ENCODE measurements at regions not wholly inside any gene's neighbourhood (a gene's known extent, or its start where the extent isn't known, plus 50 kb on each side); places are given as distances from the start of the nearest gene placed in this dataset.
A peak's percentile ranks its signal among the peaks of the same experiment; 100 is the strongest.

DNA sequence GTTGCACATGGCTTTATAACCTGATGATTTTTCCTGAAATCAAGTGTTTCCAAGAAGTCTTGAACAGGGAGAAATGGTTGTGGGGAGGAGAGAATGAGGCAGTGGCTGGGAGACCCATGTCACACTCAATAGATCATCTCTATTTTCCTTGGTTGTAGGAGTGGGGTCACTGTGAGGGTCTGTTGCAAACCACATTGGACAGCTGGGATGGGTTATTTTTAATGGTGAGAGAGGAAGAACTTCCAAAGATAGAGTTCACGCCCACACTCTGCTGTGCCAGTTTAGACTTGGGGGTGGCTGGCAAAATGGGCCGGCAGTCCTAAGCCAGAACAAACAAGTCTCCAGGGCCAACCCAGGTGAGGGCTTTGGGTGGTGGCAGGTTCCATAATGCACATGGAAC is 196.2 kb upstream of the ADRA1D start:
- Histone ChIP-seq H3K79me2 (ENCODE audit: control insufficient read depth, insufficient read depth, low read length) (no peaks in the 10 kb centered on the region), H3K9me3 (ENCODE audit: control insufficient read depth, insufficient read depth, low read depth, low read length) (no peaks in the 10 kb centered on the region), H3K27ac (ENCODE audit: insufficient read depth, low read length) (no peak overlapping the region), H4K20me1 (ENCODE audit: control insufficient read depth, extremely low read depth, insufficient read depth, low read length) (no peaks in the 10 kb centered on the region), H2AFZ (ENCODE audit: low read length) (no peak overlapping the region), H3K4me3 (replicated peaks in 1 of 4; ENCODE audit: control extremely low read depth in 1 of 4, insufficient read depth in 1 of 4, low read depth in 3 of 4, low read length in 4 of 4) (no peak overlapping the region), H3K4me2 (ENCODE audit: extremely low read depth, insufficient read depth, low read length) (no peak overlapping the region), H3K27me3 (ENCODE audit: control insufficient read depth, insufficient read depth, low read length) (no peaks in the 10 kb centered on the region), H3K36me3 (ENCODE audit: control insufficient read depth, insufficient read depth, low read length) (no peaks in the 10 kb centered on the region), H3K4me1 (ENCODE audit: control insufficient read depth, extremely low read depth, insufficient read depth, low read length) (no peaks in the 10 kb centered on the region), H3K9ac (ENCODE audit: insufficient read depth, low read length) (no peak overlapping the region)
- DNase-seq (ENCODE audit: low read depth in 2 of 2), result no peak
- TF ChIP-seq EZH2 (IDR thresholded peaks at IDR 0.05; ENCODE audit: low read length, missing control alignments), result no peak
- TF ChIP-seq, protein P1, sequence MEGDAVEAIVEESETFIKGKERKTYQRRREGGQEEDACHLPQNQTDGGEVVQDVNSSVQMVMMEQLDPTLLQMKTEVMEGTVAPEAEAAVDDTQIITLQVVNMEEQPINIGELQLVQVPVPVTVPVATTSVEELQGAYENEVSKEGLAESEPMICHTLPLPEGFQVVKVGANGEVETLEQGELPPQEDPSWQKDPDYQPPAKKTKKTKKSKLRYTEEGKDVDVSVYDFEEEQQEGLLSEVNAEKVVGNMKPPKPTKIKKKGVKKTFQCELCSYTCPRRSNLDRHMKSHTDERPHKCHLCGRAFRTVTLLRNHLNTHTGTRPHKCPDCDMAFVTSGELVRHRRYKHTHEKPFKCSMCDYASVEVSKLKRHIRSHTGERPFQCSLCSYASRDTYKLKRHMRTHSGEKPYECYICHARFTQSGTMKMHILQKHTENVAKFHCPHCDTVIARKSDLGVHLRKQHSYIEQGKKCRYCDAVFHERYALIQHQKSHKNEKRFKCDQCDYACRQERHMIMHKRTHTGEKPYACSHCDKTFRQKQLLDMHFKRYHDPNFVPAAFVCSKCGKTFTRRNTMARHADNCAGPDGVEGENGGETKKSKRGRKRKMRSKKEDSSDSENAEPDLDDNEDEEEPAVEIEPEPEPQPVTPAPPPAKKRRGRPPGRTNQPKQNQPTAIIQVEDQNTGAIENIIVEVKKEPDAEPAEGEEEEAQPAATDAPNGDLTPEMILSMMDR (conservative IDR thresholded peaks at IDR 0.05 in 1 of 2, IDR thresholded peaks at IDR 0.05 in 1 of 2; ENCODE audit: low read depth in 1 of 2, low read length in 2 of 2), result no peak

DNA sequence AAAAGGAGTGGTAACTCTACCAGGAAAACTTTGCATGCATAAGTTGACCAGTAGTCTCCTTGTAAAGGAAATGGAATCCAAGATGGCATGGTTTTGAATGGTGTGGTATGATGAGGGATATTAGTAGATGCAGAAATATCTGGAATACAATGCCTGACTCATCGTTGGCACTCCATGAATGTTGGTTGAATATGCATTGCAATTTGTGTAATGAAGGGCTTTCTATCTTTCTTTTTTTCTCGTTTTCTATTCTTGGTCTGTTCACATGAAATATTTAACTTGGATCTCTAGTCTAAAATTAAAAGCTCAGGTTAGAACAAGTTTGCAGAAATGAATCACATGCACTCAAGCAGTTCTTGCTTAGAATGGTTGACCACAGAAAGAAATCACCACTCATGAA is 195.3 kb upstream of the ADRA1D start:
- Histone ChIP-seq H3K4me2 (ENCODE audit: extremely low read depth, insufficient read depth, low read length) (no peak overlapping the region), H3K27ac (ENCODE audit: insufficient read depth, low read length) (no peak overlapping the region), H2AFZ (ENCODE audit: low read length) (no peak overlapping the region), H3K9ac (ENCODE audit: insufficient read depth, low read length) (no peak overlapping the region), H3K4me3 (replicated peaks in 1 of 4; ENCODE audit: control extremely low read depth in 1 of 4, insufficient read depth in 1 of 4, low read depth in 3 of 4, low read length in 4 of 4) (no peak overlapping the region), H3K4me1 (ENCODE audit: control insufficient read depth, extremely low read depth, insufficient read depth, low read length) (no peaks in the 10 kb centered on the region), H4K20me1 (ENCODE audit: control insufficient read depth, extremely low read depth, insufficient read depth, low read length) (no peaks in the 10 kb centered on the region), H3K9me3 (ENCODE audit: control insufficient read depth, insufficient read depth, low read depth, low read length) (no peaks in the 10 kb centered on the region), H3K27me3 (ENCODE audit: control insufficient read depth, insufficient read depth, low read length) (no peaks in the 10 kb centered on the region), H3K79me2 (ENCODE audit: control insufficient read depth, insufficient read depth, low read length) (no peaks in the 10 kb centered on the region), H3K36me3 (ENCODE audit: control insufficient read depth, insufficient read depth, low read length) (no peaks in the 10 kb centered on the region)
- no peak for TF ChIP-seq EZH2 (IDR thresholded peaks at IDR 0.05; ENCODE audit: low read length, missing control alignments)
- TF ChIP-seq, protein P1 (conservative IDR thresholded peaks at IDR 0.05 in 1 of 2, IDR thresholded peaks at IDR 0.05 in 1 of 2; ENCODE audit: low read depth in 1 of 2, low read length in 2 of 2), result no peak
- DNase-seq (ENCODE audit: low read depth in 2 of 2), result peak in 1 of 2 donors; percentile 88

DNA sequence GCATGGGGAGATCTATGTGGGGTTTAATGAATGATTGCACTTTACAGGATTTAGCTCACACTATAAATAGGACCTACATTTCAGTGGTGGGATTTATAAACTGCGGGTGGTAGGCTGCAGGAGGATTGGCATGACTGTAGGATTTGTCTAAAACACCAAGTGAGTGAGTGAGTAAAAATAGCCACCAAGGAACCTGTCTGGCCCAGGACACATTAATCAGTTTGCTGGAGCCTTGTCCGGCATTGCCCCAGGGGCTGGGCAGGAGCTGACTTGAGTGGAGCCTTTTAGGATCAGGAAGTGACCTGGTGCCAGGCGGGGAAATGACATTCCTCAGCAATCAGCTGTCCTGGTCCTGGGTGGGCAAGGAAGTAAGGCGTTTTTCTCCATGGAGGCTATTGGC is 193.9 kb upstream of the ADRA1D start:
- Histone ChIP-seq H3K4me3 (replicated peaks in 1 of 4; ENCODE audit: control extremely low read depth in 1 of 4, insufficient read depth in 1 of 4, low read depth in 3 of 4, low read length in 4 of 4) (no peak overlapping the region), H2AFZ (ENCODE audit: low read length) (no peak overlapping the region), H4K20me1 (ENCODE audit: control insufficient read depth, extremely low read depth, insufficient read depth, low read length) (no peaks in the 10 kb centered on the region), H3K36me3 (ENCODE audit: control insufficient read depth, insufficient read depth, low read length) (no peaks in the 10 kb centered on the region), H3K9me3 (ENCODE audit: control insufficient read depth, insufficient read depth, low read depth, low read length) (no peaks in the 10 kb centered on the region), H3K79me2 (ENCODE audit: control insufficient read depth, insufficient read depth, low read length) (no peaks in the 10 kb centered on the region), H3K27ac (ENCODE audit: insufficient read depth, low read length) (no peak overlapping the region), H3K27me3 (ENCODE audit: control insufficient read depth, insufficient read depth, low read length) (no peaks in the 10 kb centered on the region), H3K4me2 (ENCODE audit: extremely low read depth, insufficient read depth, low read length) (no peak overlapping the region), H3K4me1 (ENCODE audit: control insufficient read depth, extremely low read depth, insufficient read depth, low read length) (no peaks in the 10 kb centered on the region), H3K9ac (ENCODE audit: insufficient read depth, low read length) (no peak overlapping the region)
- DNase-seq (ENCODE audit: low read depth in 2 of 2), result no peak
- TF ChIP-seq, protein P1 (conservative IDR thresholded peaks at IDR 0.05 in 1 of 2, IDR thresholded peaks at IDR 0.05 in 1 of 2; ENCODE audit: low read depth in 1 of 2, low read length in 2 of 2), result no peak
- TF ChIP-seq EZH2 (IDR thresholded peaks at IDR 0.05; ENCODE audit: low read length, missing control alignments), result no peak

All from fibroblast of lung (primary cell).